ENCODE measurements at regions not wholly inside any gene's neighbourhood (a gene's known extent, or its start where the extent isn't known, plus 50 kb on each side); places are given as distances from the start of the nearest gene placed in this dataset.
"Not testable (repeated sequence)": the region's sequence is repeated elsewhere in the genome, so short reads cannot be mapped to it uniquely, and the experiment has no call there.

DNA sequence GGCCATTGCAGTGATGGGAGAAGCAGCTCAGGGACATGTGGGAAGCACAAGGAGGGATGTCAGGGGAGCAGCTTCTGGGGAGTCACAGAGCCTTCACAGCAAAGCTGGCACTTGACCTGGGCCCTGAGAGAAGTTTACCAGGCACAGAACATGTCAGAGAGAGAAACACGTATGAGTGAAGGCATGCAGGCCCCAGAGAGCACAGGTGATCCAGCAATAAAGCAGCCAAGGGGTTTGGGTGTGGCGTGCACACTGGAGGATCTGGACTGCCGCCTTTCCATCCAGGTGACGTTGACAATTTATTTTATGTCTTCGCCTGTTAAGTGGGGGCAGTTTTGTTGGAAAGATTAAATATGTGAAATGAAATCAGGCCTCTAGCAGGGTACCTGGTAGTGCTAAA, 252.6 kb upstream of the COBL start:
- no peaks in the 10 kb centered on the region for H3K36me3 ChIP-seq (ENCODE audit: low read depth)
- TF ChIP-seq, protein P1, sequence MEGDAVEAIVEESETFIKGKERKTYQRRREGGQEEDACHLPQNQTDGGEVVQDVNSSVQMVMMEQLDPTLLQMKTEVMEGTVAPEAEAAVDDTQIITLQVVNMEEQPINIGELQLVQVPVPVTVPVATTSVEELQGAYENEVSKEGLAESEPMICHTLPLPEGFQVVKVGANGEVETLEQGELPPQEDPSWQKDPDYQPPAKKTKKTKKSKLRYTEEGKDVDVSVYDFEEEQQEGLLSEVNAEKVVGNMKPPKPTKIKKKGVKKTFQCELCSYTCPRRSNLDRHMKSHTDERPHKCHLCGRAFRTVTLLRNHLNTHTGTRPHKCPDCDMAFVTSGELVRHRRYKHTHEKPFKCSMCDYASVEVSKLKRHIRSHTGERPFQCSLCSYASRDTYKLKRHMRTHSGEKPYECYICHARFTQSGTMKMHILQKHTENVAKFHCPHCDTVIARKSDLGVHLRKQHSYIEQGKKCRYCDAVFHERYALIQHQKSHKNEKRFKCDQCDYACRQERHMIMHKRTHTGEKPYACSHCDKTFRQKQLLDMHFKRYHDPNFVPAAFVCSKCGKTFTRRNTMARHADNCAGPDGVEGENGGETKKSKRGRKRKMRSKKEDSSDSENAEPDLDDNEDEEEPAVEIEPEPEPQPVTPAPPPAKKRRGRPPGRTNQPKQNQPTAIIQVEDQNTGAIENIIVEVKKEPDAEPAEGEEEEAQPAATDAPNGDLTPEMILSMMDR (IDR thresholded peaks at IDR 0.05; ENCODE audit: poor library complexity, severe bottlenecking), result no peak
- no peaks in the 10 kb centered on the region for H3K4me1 ChIP-seq (ENCODE audit: insufficient read depth, poor library complexity, severe bottlenecking)
- DNase-seq (ENCODE audit: low spot score) (no peak), ATAC-seq (ENCODE audit: low read depth) (no peak)
- H3K27ac ChIP-seq (ENCODE audit: poor library complexity, severe bottlenecking), result no peak overlapping the region
- H3K27me3 ChIP-seq (ENCODE audit: insufficient read depth, poor library complexity, severe bottlenecking), result no peaks in the 10 kb centered on the region
- H3K4me3 ChIP-seq (ENCODE audit: severe bottlenecking), result no peak overlapping the region
- H3K9me3 ChIP-seq (ENCODE audit: severe bottlenecking), result no peaks in the 10 kb centered on the region

DNA sequence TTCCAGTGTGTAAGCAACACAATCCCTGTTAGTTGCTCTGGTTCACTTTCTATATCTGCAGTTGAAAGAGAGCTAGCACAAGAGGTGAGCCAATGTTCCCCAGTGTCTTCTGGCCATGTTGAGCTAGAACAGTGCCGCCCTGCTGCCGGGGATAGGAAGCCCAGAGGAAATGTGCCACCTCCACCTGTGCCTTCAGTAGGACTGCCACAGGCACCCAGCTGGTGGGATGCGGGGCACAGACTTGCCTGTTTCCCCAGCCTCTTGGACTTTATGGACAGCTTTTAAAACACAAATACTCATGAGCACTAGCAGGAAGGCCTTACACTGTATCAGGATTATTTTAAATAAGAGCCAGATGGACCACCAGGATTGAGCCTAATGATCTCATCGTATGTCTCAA, 234.5 kb upstream of the COBL start:
- TF ChIP-seq, protein P1 (IDR thresholded peaks at IDR 0.05; ENCODE audit: poor library complexity, severe bottlenecking), result no peak
- no peak for ATAC-seq (ENCODE audit: low read depth)
- no peaks in the 10 kb centered on the region for H3K27me3 ChIP-seq (ENCODE audit: insufficient read depth, poor library complexity, severe bottlenecking)

DNA sequence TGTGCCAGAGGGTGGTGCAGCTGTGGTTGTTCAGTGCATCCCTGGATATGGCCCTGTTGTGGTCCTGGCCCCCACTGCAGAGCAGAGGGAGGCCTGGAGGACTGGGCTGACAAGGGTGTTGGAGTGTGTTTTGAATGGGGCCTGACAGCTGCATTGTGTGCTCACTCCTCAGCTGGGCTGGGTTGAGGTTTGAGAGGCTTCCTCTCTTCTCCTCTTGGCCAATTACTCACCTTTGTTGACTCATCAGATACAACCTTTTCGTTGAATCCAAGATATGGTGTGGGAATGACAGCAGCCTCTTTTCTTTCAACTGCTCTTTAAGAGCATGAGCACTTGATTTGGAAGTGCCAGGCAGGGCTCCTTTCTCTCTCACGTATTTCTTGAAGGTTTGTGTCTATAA, 228.5 kb upstream of the COBL start:
- Histone ChIP-seq H3K4me1 (ENCODE audit: insufficient read depth, poor library complexity, severe bottlenecking) (no peaks in the 10 kb centered on the region), H3K27me3 (ENCODE audit: insufficient read depth, poor library complexity, severe bottlenecking) (no peaks in the 10 kb centered on the region), H3K36me3 (ENCODE audit: low read depth) (no peaks in the 10 kb centered on the region), H3K4me3 (ENCODE audit: severe bottlenecking) (no peak overlapping the region), H3K9me3 (ENCODE audit: severe bottlenecking) (no peaks in the 10 kb centered on the region), H3K27ac (ENCODE audit: poor library complexity, severe bottlenecking) (no peak overlapping the region)
- TF ChIP-seq, protein P1 (IDR thresholded peaks at IDR 0.05; ENCODE audit: poor library complexity, severe bottlenecking), result no peak
- ATAC-seq (ENCODE audit: low read depth) (peak; percentile 78), DNase-seq (ENCODE audit: low spot score) (no peak)

More for the DNA sequence above, 234.5 kb upstream of the COBL start:
- Histone ChIP-seq H3K4me1 (ENCODE audit: insufficient read depth, poor library complexity, severe bottlenecking) (no peaks in the 10 kb centered on the region), H3K4me3 (ENCODE audit: severe bottlenecking) (no peak overlapping the region), H3K36me3 (ENCODE audit: low read depth) (no peaks in the 10 kb centered on the region), H3K9me3 (ENCODE audit: severe bottlenecking) (no peaks in the 10 kb centered on the region), H3K27ac (ENCODE audit: poor library complexity, severe bottlenecking) (no peak overlapping the region)
- no peak for DNase-seq (ENCODE audit: low spot score)

DNA sequence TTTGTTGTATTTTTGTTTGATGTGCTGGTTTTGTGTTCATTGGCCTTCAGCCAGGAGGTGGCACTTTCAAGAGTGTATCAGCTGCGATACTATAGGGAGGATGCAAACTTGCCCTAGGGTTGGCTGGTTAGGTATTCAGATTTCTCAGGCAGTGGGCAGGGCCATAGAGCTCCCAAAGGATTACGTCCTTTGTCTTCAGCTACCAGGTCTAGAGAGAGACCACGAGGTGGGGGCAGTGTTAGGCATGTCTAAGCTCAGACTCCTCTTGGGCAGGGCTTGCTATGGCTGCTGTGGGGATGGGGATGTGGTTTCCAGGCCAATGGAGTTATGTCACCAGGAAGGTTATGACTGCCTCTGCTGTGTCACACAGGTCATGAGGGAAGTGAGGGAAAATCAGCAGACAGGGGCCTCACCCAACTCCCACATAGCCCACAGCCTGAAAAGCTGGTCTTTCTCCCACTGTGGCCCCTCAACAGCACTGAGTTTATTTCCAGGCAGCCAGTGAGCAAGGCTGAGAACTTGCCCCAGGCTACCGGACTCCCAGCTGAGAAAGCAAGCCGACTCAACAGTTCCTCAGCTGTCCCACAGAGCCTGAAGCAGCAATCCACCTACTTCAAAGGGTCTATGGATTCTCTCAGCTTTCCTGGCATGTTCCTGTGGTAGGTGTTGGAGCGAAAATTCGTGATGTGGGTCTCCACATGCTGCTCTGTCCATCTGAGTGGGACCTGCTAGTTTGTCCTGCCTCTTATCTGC, 227.4 kb upstream of the COBL start:
- Histone ChIP-seq H3K4me3 (ENCODE audit: severe bottlenecking) (no peak overlapping the region), H3K27me3 (ENCODE audit: insufficient read depth, poor library complexity, severe bottlenecking) (no peaks in the 10 kb centered on the region), H3K36me3 (ENCODE audit: low read depth) (no peaks in the 10 kb centered on the region), H3K4me1 (ENCODE audit: insufficient read depth, poor library complexity, severe bottlenecking) (no peaks in the 10 kb centered on the region), H3K27ac (ENCODE audit: poor library complexity, severe bottlenecking) (no peak overlapping the region), H3K9me3 (ENCODE audit: severe bottlenecking) (no peaks in the 10 kb centered on the region)
- TF ChIP-seq, protein P1 (IDR thresholded peaks at IDR 0.05; ENCODE audit: poor library complexity, severe bottlenecking), result no peak
- DNase-seq (ENCODE audit: low spot score) (no peak), ATAC-seq (ENCODE audit: low read depth) (no peak)

DNA sequence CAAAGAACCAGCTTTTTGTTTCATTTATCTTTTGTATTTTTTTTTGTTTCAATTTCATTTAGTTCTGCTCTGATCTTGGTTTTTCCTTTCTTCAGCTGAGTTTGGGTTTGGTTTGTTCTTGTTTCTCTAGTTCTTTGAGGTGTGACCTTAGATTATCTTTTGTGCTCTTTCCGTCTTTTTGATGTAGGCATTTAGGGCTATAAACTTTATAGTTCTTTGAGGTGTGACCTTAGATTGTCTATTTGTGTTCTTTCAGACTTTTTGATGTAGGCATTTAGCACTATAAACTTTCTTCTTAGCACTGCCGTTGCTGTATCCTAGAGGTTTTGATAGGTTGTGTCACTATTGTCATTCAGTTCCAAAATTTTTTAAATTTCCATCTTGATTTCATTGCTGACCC, 224.3 kb upstream of the COBL start:
- not testable (repeated sequence) for ATAC-seq (ENCODE audit: low read depth); DNase-seq (ENCODE audit: low spot score)

More for the DNA sequence above, 224.3 kb upstream of the COBL start:
- H3K36me3 ChIP-seq (ENCODE audit: low read depth); H3K27me3 ChIP-seq (ENCODE audit: insufficient read depth, poor library complexity, severe bottlenecking); H3K4me1 ChIP-seq (ENCODE audit: insufficient read depth, poor library complexity, severe bottlenecking); H3K9me3 ChIP-seq (ENCODE audit: severe bottlenecking); H3K4me3 ChIP-seq (ENCODE audit: severe bottlenecking); H3K27ac ChIP-seq (ENCODE audit: poor library complexity, severe bottlenecking): not testable (repeated sequence)

Data from RWPE2 (cell line).